OCI-LY3 (cell line): ENCODE measurements at regions not wholly inside any gene's neighbourhood (a gene's known extent, or its start where the extent isn't known, plus 50 kb on each side); places are given as distances from the start of the nearest gene placed in this dataset.

Experiments used
- H2AFZ ChIP-seq: fragments of 200-600, 300-600 bp; shearing (Covaris generic); 2 replicates; pipeline ENCODE4 v1.6.0; 2014; ENCODE audit warnings: antibody characterized with exemption, low read depth, low read length
- H3K27ac ChIP-seq: fragments of 200-600, 300-600 bp; sonication (generic); 2 replicates; pipeline ENCODE4 v1.5.1; 2014; ENCODE audit warnings: mild to moderate bottlenecking, low read length, moderate library complexity, mixed read lengths
- H3K27me3 ChIP-seq: fragments of 200-600, 300-600 bp; sonication (generic); 2 replicates; pipeline ENCODE4 v1.6.1; 2014; ENCODE audit warnings: low read depth, low read length, mixed read lengths
- H3K36me3 ChIP-seq: fragments of 200-600, 300-600 bp; sonication (generic); replicated peaks from 2 replicates; pipeline ENCODE3; 2014; ENCODE audit warnings: low read depth, low read length, mixed read lengths
- H3K4me1 ChIP-seq: fragments of 300-600, 200-600 bp; sonication (generic); 2 replicates; pipeline ENCODE4 v1.6.1; 2014; ENCODE audit warnings: low read length, mixed read lengths
- H3K4me2 ChIP-seq: fragments of 200-600, 300-600 bp; sonication (generic); 2 replicates; pipeline ENCODE4 v1.6.1; 2014; ENCODE audit warnings: low read length, mixed read lengths
- H3K4me3 ChIP-seq: fragments of 300-600, 200-600 bp; sonication (generic); 2 replicates; pipeline ENCODE4 v1.5.1; 2014; ENCODE audit warnings: antibody characterized with exemption, mild to moderate bottlenecking, low read length, moderate library complexity
- H3K79me2 ChIP-seq: fragments of 300-600, 200-600 bp; shearing (Covaris generic); 2 replicates; pipeline ENCODE4 v1.6.1; 2014; ENCODE audit warnings: mild to moderate bottlenecking, low read length, mixed read lengths
- H3K9ac ChIP-seq: fragments of 300-600, 200-600 bp; shearing (Covaris generic); 2 replicates; pipeline ENCODE4 v1.6.0; 2014; ENCODE audit warnings: mild to moderate bottlenecking, low read length, moderate library complexity
- H3K9me3 ChIP-seq: fragments of 200-600, 300-600 bp; shearing (Covaris generic); 2 replicates; pipeline ENCODE4 v1.6.1; 2014; ENCODE audit warnings: low read length, mixed read lengths; ENCODE audit not compliant: insufficient read depth
- H4K20me1 ChIP-seq: fragments of 200-600, 300-600 bp; sonication (generic); 2 replicates; pipeline ENCODE4 v1.6.1; 2016; ENCODE audit warnings: low read length, mixed read lengths; ENCODE audit not compliant: insufficient read depth
- CTCF ChIP-seq: fragments of 200-600, 300-600 bp; sonication (generic); IDR thresholded peaks from 2 replicates; pipeline ENCODE4 v1.5.1; 2014; ENCODE audit warnings: antibody characterized with exemption, low read length, low read depth
- EZH2phosphoT487 ChIP-seq: fragments of 200-600 bp; shearing (Covaris generic); IDR thresholded peaks from 2 replicates; pipeline ENCODE4 v1.6.1; 2018; ENCODE audit warnings: antibody characterized with exemption, mixed run types, low read depth

DNA sequence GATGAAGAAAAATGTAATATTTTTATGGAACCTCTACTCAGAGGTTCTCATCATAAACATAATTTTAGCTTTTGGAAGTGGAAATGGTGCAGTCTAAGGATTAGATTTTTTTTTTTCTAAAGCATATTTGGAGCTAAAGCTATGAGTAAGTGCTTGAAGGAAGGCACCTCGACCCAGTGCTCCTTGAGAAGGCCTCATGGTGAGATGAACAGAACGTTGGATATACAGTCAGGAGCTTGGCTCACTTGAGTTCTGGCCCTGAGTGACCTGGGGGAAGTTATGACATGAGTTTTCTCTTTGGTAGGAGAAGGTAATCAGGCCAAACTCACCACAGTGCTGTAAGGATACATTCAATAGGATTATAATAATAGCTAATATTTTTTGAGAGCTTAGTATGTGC, 163.3 kb downstream of the JCAD start:
- H3K9ac ChIP-seq = no peak overlapping the region
- TF ChIP-seq CTCF (no peak), EZH2phosphoT487 (no peak)
- H3K27me3 ChIP-seq = no peaks in the 10 kb centered on the region
- H3K79me2 ChIP-seq = no peaks in the 10 kb centered on the region
- no peak overlapping the region for H2AFZ ChIP-seq
- H3K36me3 ChIP-seq = no peaks in the 10 kb centered on the region
- no peaks in the 10 kb centered on the region for H3K4me1 ChIP-seq
- no peak overlapping the region for H3K4me3 ChIP-seq
- no peaks in the 10 kb centered on the region for H3K9me3 ChIP-seq
- H3K27ac ChIP-seq = no peak overlapping the region
- H3K4me2 ChIP-seq = no peak overlapping the region
- H4K20me1 ChIP-seq = no peaks in the 10 kb centered on the region

- H3K9ac ChIP-seq = no peak overlapping the region
Observed at GRCh38 chr10:29895456-29895855, 163.9 kb downstream of the JCAD start.

DNA sequence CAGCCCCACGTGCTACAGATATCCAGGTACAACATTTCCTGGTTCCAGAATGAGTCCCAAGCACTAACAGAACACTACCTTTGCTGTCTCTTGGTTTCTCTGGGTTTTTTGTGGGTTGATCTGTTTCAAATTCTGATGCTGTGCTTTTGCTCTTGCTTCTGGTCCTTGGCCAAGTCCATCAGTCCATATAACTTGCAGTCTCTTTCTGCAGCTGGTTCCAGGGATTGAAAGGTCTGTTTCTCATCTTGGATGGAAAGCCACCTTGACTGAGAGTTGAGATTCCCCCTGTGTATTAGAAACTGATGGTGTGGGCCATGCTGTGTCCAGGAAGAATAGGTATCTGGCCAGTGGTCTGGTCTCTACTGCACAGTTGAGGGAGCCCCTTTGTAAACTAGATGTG, 171.1 kb downstream of the JCAD start:
- Histone ChIP-seq H3K27me3 (no peaks in the 10 kb centered on the region), H4K20me1 (no peaks in the 10 kb centered on the region), H3K79me2 (no peaks in the 10 kb centered on the region), H3K36me3 (no peaks in the 10 kb centered on the region), H3K27ac (no peak overlapping the region), H2AFZ (no peak overlapping the region), H3K4me2 (no peak overlapping the region), H3K9ac (no peak overlapping the region), H3K4me1 (no peaks in the 10 kb centered on the region), H3K9me3 (no peaks in the 10 kb centered on the region), H3K4me3 (no peak overlapping the region)
- TF ChIP-seq CTCF (no peak), EZH2phosphoT487 (no peak)

More at GRCh38 chr10:29895456-29895855, 163.9 kb downstream of the JCAD start:
- Histone ChIP-seq H4K20me1 (no peaks in the 10 kb centered on the region), H2AFZ (no peak overlapping the region), H3K27ac (no peak overlapping the region), H3K4me1 (no peaks in the 10 kb centered on the region), H3K27me3 (no peaks in the 10 kb centered on the region), H3K4me2 (no peak overlapping the region), H3K36me3 (no peaks in the 10 kb centered on the region), H3K9me3 (no peaks in the 10 kb centered on the region), H3K79me2 (no peaks in the 10 kb centered on the region), H3K4me3 (no peak overlapping the region)
- TF ChIP-seq EZH2phosphoT487 (no peak), CTCF (no peak)

- Histone ChIP-seq H3K4me1 (no peaks in the 10 kb centered on the region), H4K20me1 (no peaks in the 10 kb centered on the region), H2AFZ (no peak overlapping the region), H3K4me2 (no peak overlapping the region), H3K79me2 (no peaks in the 10 kb centered on the region), H3K9ac (no peak overlapping the region), H3K36me3 (no peaks in the 10 kb centered on the region), H3K27ac (no peak overlapping the region), H3K4me3 (no peak overlapping the region), H3K9me3 (no peaks in the 10 kb centered on the region), H3K27me3 (no peaks in the 10 kb centered on the region)
- TF ChIP-seq EZH2phosphoT487 (no peak), CTCF (no peak)
Observed at GRCh38 chr10:29886299-29886698, 173.1 kb downstream of the JCAD start.
